Smooth muscle cell (in vitro differentiated cells): ENCODE measurements at regions not wholly inside any gene's neighbourhood (a gene's known extent, or its start where the extent isn't known, plus 50 kb on each side); places are given as distances from the start of the nearest gene placed in this dataset.

Experiments
- DNase-seq: peaks from one replicate; lab custom pipeline; 2025; ENCODE audit not compliant: unreplicated experiment; lab: John Stamatoyannopoulos, UW
- H2AFZ ChIP-seq: fragments of 200-600 bp; sonication (generic); 2 replicates; pipeline ENCODE4 v1.6.0; 2016; ENCODE audit warnings: antibody characterized with exemption, low read depth, mild to moderate bottlenecking
- H3F3A ChIP-seq: fragments of 200-600 bp; sonication (generic); 2 replicates; pipeline ENCODE4 v1.6.0; 2017; ENCODE audit warnings: antibody characterized with exemption, low read depth
- H3K27ac ChIP-seq: fragments of 200-600 bp; sonication (generic); 2 replicates; pipeline ENCODE4 v1.5.1; 2016; ENCODE audit warnings: low read depth, mild to moderate bottlenecking
- H3K27me3 ChIP-seq: fragments of 200-600 bp; sonication (generic); 2 replicates; pipeline ENCODE4 v1.6.1; 2016; ENCODE audit warnings: low read depth, mild to moderate bottlenecking
- H3K36me3 ChIP-seq: fragments of 200-600 bp; sonication (generic); 2 replicates; pipeline ENCODE4 v1.5.1; 2016; ENCODE audit warnings: low read depth
- H3K4me1 ChIP-seq: fragments of 200-600 bp; sonication (generic); 2 replicates; pipeline ENCODE4 v1.5.1; 2016; ENCODE audit warnings: low read depth
- H3K4me2 ChIP-seq: fragments of 200-600 bp; sonication (generic); 2 replicates; pipeline ENCODE4 v1.6.0; 2016; ENCODE audit warnings: mild to moderate bottlenecking
- H3K4me3 ChIP-seq: fragments of 200-600 bp; sonication (generic); 2 replicates; pipeline ENCODE4 v1.5.1; 2016; ENCODE audit warnings: mild to moderate bottlenecking
- H3K79me2 ChIP-seq: fragments of 200-600 bp; sonication (generic); 2 replicates; pipeline ENCODE4 v1.6.0; 2016; ENCODE audit warnings: low read depth, mild to moderate bottlenecking
- H3K9ac ChIP-seq: fragments of 200-600 bp; sonication (generic); 2 replicates; pipeline ENCODE4 v1.6.0; 2016; ENCODE audit warnings: low read depth
- H3K9me3 ChIP-seq: fragments of 200-600 bp; sonication (generic); replicated peaks from 2 replicates; pipeline ENCODE4 v1.5.1; 2016; ENCODE audit warnings: low read depth
- H4K20me1 ChIP-seq: fragments of 200-600 bp; sonication (generic); 2 replicates; pipeline ENCODE4 v1.6.0; 2016; ENCODE audit warnings: low read depth
- CTCF ChIP-seq: fragments of 200-600 bp; sonication (generic); IDR thresholded peaks from 2 replicates; pipeline ENCODE4 v1.5.1; 2017; ENCODE audit warnings: borderline replicate concordance, mild to moderate bottlenecking, antibody characterized with exemption; ENCODE audit not compliant: insufficient read depth, poor library complexity, severe bottlenecking
- WGBS: methylation state at CpG from one replicate; pipeline ENCODE4 v1.1.7; 2016; ENCODE audit warnings: low lambda C conversion rate; 5-methylcytosine and 5-hydroxymethylcytosine counted together

GRCh38 chr5:2219149-2219776 lies 336.5 kb upstream of the IRX4 start:
- Histone ChIP-seq H3K27ac (no peak overlapping the region), H3K27me3 (peaks cover 19% of the 10 kb centered on the region), H3K9ac (no peak overlapping the region), H3K79me2 (no peaks in the 10 kb centered on the region), H3K4me3 (no peak overlapping the region), H3F3A (no peaks in the 10 kb centered on the region), H3K4me1 (no peaks in the 10 kb centered on the region), H3K36me3 (no peaks in the 10 kb centered on the region), H3K9me3 (no peaks in the 10 kb centered on the region), H3K4me2 (no peak overlapping the region), H4K20me1 (no peaks in the 10 kb centered on the region), H2AFZ (no peak overlapping the region)
- 80% methylated on average over 3 of the region's 3 CpGs for WGBS
- no peak for DNase-seq
- no peak for TF ChIP-seq CTCF

GRCh38 chr5:2217219-2217618 lies 334.5 kb upstream of the IRX4 start:
- no peak overlapping the region for H3K9ac ChIP-seq
- H2AFZ ChIP-seq, result no peak overlapping the region
- H3K27ac ChIP-seq, result no peak overlapping the region
- H3K79me2 ChIP-seq, result no peaks in the 10 kb centered on the region
- H3K4me3 ChIP-seq, result no peak overlapping the region
- H3K27me3 ChIP-seq, result peaks cover 24% of the 10 kb centered on the region
- whole genome bisulfite sequencing, result 73% methylated on average over 4 of the region's 4 CpGs
- no peaks in the 10 kb centered on the region for H3K36me3 ChIP-seq
- no peaks in the 10 kb centered on the region for H3F3A ChIP-seq
- H3K4me1 ChIP-seq, result no peaks in the 10 kb centered on the region
- H3K4me2 ChIP-seq, result no peak overlapping the region
- DNase-seq, result no peak
- no peaks in the 10 kb centered on the region for H4K20me1 ChIP-seq
- no peak for TF ChIP-seq CTCF
- no peaks in the 10 kb centered on the region for H3K9me3 ChIP-seq

GRCh38 chr5:2214910-2215590 lies 332.3 kb upstream of the IRX4 start:
- no peaks in the 10 kb centered on the region for H3K9me3 ChIP-seq
- no peak for DNase-seq
- no peak overlapping the region for H3K4me2 ChIP-seq
- H4K20me1 ChIP-seq, result no peaks in the 10 kb centered on the region
- H3K4me3 ChIP-seq, result no peak overlapping the region
- TF ChIP-seq CTCF, result no peak
- 81% methylated on average over 15 of the region's 15 CpGs for WGBS
- H3K4me1 ChIP-seq, result no peaks in the 10 kb centered on the region
- H3K9ac ChIP-seq, result no peak overlapping the region
- no peaks in the 10 kb centered on the region for H3F3A ChIP-seq
- H3K36me3 ChIP-seq, result no peaks in the 10 kb centered on the region
- no peak overlapping the region for H3K27ac ChIP-seq
- no peak overlapping the region for H2AFZ ChIP-seq
- H3K79me2 ChIP-seq, result no peaks in the 10 kb centered on the region
- peaks cover 44% of the 10 kb centered on the region for H3K27me3 ChIP-seq

GRCh38 chr5:2213121-2213730 lies 330.5 kb upstream of the IRX4 start:
- no peak for DNase-seq
- Histone ChIP-seq H3K4me3 (no peak overlapping the region), H3K27me3 (peaks cover 62% of the 10 kb centered on the region), H3K36me3 (no peaks in the 10 kb centered on the region), H4K20me1 (no peaks in the 10 kb centered on the region), H2AFZ (no peak overlapping the region), H3F3A (no peaks in the 10 kb centered on the region), H3K9ac (no peak overlapping the region), H3K9me3 (no peaks in the 10 kb centered on the region), H3K79me2 (no peaks in the 10 kb centered on the region), H3K4me2 (no peak overlapping the region), H3K4me1 (no peaks in the 10 kb centered on the region), H3K27ac (no peak overlapping the region)
- no peak for TF ChIP-seq CTCF
- 91% methylated on average over 10 of the region's 10 CpGs for WGBS
